HEK293 (cell line): ENCODE measurements at regions not wholly inside any gene's neighbourhood (a gene's known extent, or its start where the extent isn't known, plus 50 kb on each side); places are given as distances from the start of the nearest gene placed in this dataset.

Experiments used
- ZBTB17 ChIP-seq: fragments of 450-650 bp; formaldehyde crosslinking; IDR thresholded peaks from 2 replicates; pipeline ENCODE4 v1.5.1; 2016; ENCODE audit warnings: missing biosample characterization, missing genetic modification characterization
- TF ChIP-seq, protein P1 (sequence below): fragments of 450-650 bp; formaldehyde crosslinking; IDR thresholded peaks from 2 replicates; pipeline ENCODE4 v1.5.1; 2016; ENCODE audit warnings: missing biosample characterization, missing genetic modification characterization

DNA sequence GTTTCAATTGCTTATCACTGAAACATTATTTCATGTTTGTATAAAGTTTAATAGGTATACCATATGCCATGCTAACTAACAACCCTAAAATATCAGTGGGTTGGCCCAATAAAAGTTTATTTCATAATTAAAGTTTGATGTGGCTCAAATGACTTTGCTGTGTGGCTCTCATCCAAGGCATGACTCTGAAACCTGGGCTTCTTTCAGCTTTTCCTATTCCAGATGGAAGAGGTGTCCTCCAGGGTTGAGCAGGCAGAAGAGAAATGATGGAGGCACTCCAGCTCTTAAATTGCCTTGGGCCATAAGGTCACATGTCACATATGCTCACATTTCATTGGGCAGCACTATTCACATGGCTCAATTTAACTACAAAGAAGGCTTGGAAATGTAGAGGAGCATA lies 101.9 kb downstream of the MACIR start:
- TF ChIP-seq ZBTB17, result no peak
- TF ChIP-seq, protein P1, sequence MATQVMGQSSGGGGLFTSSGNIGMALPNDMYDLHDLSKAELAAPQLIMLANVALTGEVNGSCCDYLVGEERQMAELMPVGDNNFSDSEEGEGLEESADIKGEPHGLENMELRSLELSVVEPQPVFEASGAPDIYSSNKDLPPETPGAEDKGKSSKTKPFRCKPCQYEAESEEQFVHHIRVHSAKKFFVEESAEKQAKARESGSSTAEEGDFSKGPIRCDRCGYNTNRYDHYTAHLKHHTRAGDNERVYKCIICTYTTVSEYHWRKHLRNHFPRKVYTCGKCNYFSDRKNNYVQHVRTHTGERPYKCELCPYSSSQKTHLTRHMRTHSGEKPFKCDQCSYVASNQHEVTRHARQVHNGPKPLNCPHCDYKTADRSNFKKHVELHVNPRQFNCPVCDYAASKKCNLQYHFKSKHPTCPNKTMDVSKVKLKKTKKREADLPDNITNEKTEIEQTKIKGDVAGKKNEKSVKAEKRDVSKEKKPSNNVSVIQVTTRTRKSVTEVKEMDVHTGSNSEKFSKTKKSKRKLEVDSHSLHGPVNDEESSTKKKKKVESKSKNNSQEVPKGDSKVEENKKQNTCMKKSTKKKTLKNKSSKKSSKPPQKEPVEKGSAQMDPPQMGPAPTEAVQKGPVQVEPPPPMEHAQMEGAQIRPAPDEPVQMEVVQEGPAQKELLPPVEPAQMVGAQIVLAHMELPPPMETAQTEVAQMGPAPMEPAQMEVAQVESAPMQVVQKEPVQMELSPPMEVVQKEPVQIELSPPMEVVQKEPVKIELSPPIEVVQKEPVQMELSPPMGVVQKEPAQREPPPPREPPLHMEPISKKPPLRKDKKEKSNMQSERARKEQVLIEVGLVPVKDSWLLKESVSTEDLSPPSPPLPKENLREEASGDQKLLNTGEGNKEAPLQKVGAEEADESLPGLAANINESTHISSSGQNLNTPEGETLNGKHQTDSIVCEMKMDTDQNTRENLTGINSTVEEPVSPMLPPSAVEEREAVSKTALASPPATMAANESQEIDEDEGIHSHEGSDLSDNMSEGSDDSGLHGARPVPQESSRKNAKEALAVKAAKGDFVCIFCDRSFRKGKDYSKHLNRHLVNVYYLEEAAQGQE (tag by site-specific recombination), result no peak
